ENCODE measurements at regions not wholly inside any gene's neighbourhood (a gene's known extent, or its start where the extent isn't known, plus 50 kb on each side); places are given as distances from the start of the nearest gene placed in this dataset.

- DNase-seq = no peak
These were observed 1137.1 kb downstream of the OLFM4 start for GRCh38 chr13:54165581-54166215.

DNA sequence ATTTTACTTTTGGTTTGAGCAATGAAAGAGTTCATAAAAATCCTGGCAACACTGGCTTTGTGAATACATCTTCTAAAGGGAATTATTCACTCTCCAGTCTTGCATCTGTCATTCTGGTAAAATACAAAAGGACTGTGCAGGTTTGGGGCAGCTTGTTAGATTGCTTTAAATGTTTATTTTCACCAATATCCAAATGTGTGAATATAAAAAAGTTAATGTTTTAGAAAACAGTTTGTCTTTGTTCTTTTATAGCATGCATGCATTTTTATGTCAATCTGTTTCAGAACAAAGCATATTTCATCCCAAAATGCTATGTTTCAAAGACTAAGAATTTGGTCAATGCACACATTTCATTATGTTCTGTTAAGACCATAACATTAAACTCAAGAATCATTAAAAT lies 1145.4 kb downstream of the OLFM4 start:
- no peak for DNase-seq

DNA sequence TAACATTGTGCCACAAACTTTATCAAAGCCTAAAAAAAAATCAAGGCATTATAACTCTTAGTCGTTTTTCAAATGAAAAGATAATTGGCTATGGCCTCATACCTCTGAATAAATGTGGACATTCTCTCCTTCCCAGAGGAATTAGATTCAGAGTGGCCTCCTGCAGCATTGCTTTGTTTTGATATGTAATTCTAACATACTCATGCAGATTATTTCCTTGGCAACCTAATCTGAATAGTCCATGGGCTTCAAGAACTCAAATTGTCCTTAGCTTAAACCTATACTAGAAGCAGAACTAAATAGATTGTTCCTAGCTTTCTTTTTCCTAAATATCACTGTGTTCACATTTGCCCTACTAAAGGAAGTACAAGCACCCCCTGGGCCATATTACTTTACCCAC lies 1146.9 kb downstream of the OLFM4 start:
- no peak for DNase-seq

DNA sequence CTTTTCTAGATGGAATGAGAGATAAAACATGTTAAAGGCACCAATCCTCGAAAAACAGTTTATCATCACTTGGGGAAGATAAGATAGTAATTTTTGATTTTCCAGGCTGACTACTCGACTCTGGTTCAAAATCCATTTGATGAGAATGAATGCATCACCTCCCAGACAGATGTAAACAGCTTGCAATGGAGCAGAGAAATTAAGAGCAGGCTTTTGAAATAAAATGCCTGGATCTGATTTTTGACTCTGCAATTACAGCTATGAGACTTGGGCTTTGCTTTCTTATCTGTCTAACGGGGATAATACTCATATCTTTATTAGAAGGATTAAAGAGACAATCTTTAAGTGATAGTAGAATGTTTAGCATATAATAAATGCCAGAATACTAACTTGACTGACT lies 1148.9 kb downstream of the OLFM4 start:
- DNase-seq = no peak

- DNase-seq = no peak
These were observed 1154.6 kb downstream of the OLFM4 start for GRCh38 chr13:54183166-54183565.

GRCh38 chr13:54183728-54184127 lies 1155.1 kb downstream of the OLFM4 start:
- no peak for DNase-seq

GRCh38 chr13:54184576-54184975 lies 1156.0 kb downstream of the OLFM4 start:
- DNase-seq = no peak

GRCh38 chr13:54185101-54185500 lies 1156.5 kb downstream of the OLFM4 start:
- DNase-seq = no peak

DNA sequence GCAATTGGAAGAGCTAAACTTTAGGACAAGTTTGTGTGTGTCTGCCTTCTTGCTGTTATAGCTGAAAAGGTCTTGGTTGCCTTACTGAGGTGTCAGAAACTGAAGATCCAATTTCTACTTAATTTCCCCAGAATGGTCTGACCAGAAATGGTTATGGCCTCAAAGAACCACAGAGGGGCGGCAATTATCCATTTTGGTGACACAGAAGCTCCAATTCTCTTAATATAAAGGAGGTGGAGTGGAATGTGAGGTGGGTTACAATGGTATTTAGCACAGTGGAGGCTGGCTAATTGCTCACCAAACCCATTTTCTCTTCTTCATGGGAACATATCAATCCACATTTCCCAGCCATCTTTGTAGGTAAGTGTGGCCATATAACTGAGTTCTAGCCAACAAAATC lies 1157.2 kb downstream of the OLFM4 start:
- no peak for DNase-seq

DNA sequence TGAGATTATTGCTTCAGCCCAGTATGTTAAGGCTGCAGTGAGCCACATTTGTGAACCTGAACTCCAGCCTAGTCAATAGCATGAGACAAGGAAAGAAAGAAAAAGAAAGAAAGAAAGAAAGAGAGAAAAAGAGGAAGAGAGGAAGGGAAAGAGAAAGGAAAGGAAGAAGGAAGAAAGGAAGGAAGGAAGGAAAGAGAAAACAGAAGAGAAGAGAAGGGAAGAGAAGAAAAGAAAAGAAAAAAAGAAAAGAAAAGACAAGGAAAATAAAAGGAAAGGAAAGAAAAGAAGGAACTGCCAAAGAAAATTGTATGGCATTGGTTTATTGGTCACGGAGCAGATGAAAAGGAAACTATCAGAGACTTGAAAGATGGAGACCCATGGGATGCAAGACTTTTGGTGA lies 1158.8 kb downstream of the OLFM4 start:
- no peak for DNase-seq

DNA sequence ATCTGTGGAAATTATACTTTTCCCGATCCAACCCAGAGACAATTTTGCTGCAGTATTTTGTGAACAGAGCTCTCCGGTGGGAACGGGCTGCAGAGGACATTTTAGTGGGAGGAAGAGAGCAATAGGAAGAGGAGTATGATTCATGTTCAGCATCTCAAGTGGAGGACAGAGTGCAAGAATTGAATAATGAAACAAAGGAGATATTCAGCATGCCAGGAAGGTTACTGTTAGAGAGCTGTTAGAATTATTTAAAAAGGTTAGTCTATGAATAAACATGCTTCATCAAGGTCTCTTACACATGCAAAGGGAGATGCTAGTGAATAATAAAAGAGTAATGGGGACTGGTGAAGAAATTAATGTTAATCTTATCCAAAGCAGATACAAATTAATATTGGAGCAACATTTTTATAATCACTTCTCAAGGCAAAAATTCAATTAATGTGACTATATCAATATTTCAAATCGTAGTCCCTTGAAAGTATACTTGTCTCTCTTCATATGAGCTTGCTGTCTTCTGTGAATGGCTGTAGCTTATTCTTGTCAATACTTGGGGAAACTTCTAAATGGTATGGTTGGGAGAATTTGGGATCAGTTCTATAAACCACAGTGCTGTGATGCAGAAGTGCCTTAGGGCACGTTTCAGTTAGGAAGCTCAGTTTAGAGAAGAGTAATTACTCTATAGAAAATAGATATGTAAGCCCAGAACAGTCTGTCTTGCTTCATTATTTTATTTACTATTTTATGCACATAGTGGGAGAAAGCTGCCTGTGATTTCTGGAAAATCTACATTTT lies 1165.8 kb downstream of the OLFM4 start:
- DNase-seq = no peak

- DNase-seq = no peak
These were observed 1168.1 kb downstream of the OLFM4 start for GRCh38 chr13:54196684-54197083.

DNA sequence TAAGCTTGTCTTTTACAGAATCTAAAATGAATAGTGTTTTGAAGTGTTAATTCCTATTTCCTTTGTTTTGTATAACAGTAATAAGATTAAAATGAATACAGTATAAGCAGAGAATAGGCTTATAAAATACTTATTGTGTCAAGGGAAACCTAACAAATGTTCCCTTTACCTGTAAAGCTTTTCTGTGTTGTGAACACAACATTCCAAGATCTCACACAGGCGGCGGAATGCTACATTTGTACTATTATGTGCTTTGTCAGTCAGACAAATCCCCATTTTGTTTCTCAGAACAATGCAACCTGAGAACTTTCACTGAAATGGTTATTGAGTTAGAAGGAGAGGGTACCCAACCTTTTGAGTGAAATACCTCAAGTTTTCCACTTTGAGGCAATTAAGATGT lies 1170.3 kb downstream of the OLFM4 start:
- no peak for DNase-seq

- no peak for DNase-seq
These were observed 1178.0 kb downstream of the OLFM4 start for GRCh38 chr13:54206626-54207025.

GRCh38 chr13:54210397-54211049 lies 1181.9 kb downstream of the OLFM4 start:
- no peak for DNase-seq

- DNase-seq = no peak
These were observed 1187.6 kb downstream of the OLFM4 start for GRCh38 chr13:54216221-54216620.

- DNase-seq = no peak
These were observed 1198.3 kb downstream of the OLFM4 start for GRCh38 chr13:54226876-54227275.

DNA sequence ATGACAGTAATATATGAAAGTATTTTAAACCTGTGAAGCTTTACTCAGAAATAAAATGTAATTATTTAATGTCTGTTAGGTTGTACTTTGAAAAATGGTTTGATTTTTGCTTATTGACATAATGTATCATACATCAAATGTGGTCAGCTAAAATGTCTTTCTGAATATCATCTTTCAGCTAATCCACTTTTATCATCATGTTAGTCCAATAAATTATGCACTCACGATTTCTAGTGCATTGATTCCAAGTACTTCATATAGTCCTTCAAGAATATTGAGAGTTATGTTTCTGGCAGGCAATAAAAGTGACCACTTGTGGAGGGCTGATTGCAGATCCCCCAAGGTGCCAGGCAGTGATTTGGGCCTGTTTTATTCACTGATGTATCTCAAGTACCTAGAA lies 1204.1 kb downstream of the OLFM4 start:
- no peak for DNase-seq

- DNase-seq = no peak
These were observed 1206.0 kb downstream of the OLFM4 start for GRCh38 chr13:54234607-54235006.

DNA sequence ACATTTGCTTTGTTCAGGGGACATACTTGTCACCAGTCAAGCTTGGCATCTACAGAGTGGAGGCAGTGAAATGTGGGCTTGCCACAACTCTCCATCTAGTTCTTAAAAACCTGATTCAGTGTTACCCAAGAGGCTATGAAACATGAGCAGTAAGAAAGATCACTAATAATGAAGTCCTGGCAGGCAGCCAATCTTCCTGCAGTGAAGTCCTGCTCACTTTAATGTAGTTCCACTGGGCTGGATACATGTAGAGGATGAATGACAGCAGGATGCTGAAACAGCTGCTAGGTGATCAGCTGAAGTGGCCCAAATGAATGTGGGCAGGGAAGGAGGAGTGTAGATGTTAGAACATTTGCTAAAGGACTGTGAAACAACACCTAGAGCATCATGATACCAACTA lies 1213.1 kb downstream of the OLFM4 start:
- DNase-seq = peak; percentile 4

GRCh38 chr13:54248306-54248705 lies 1219.7 kb downstream of the OLFM4 start:
- DNase-seq = no peak

- DNase-seq = no peak
These were observed 1233.2 kb downstream of the OLFM4 start for GRCh38 chr13:54261856-54262255.

DNA sequence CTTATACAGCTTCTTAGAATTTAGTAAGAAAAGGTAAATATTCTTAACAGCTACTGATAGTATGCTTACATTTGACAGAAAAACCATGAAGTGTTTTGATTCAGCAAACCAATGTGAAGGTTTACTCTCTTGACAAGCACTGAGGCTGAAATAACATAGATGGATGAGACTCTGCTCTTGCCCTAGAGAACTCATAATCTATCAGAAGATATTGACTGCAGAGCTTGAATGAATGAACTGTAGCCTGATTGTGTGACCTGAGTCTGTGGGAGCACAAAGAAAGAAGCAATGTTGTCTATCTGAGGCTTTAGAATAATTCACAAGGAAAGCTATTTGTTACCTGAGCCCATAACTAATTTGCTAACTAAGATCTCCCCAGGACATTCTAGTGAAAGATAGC lies 1235.3 kb downstream of the OLFM4 start:
- DNase-seq = no peak
